ENCODE measurements at regions not wholly inside any gene's neighbourhood (a gene's known extent, or its start where the extent isn't known, plus 50 kb on each side); places are given as distances from the start of the nearest gene placed in this dataset.

DNA sequence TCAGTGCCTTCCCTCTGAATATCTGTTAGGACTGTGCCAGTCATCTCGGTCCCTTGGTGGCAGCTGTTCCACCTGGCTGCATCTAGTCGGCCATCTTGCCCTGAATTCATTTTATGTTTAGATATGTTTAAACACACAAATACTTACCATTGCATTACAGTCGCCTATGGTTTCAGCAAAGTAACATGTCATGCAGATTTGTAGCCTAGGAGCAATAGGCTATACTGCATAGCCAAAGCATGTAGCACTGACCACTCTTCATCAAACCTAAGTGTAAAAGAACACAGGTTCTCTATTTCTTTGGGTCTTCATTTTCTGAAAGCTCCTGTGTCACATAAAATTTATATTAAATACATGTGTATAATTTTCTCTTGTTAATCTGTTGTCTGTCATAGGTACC lies 118.9 kb upstream of the THSD7A start:
- Histone ChIP-seq H3K27ac (no peak overlapping the region), H3K4me1 (no peaks in the 10 kb centered on the region), H3K27me3 (replicated peaks in 1 of 7) (no peaks in the 10 kb centered on the region), H3K4me3 (no peak overlapping the region), H3K36me3 (no peaks in the 10 kb centered on the region), H3K9me3 (peaks cover 0 to 9% (median under 1%) of the 10 kb centered on the region in 8 donors)
- intact Hi-C loops (cut with DNase I; ENCODE audit: low total_unique reads), result no loop called here
- DNase-seq, result no peak
- TF ChIP-seq POLR2AphosphoS5 (IDR thresholded peaks at IDR 0.05), result no peak
- TF ChIP-seq POLR2A (IDR thresholded peaks at IDR 0.05), result no peak
- TF ChIP-seq, protein P1, sequence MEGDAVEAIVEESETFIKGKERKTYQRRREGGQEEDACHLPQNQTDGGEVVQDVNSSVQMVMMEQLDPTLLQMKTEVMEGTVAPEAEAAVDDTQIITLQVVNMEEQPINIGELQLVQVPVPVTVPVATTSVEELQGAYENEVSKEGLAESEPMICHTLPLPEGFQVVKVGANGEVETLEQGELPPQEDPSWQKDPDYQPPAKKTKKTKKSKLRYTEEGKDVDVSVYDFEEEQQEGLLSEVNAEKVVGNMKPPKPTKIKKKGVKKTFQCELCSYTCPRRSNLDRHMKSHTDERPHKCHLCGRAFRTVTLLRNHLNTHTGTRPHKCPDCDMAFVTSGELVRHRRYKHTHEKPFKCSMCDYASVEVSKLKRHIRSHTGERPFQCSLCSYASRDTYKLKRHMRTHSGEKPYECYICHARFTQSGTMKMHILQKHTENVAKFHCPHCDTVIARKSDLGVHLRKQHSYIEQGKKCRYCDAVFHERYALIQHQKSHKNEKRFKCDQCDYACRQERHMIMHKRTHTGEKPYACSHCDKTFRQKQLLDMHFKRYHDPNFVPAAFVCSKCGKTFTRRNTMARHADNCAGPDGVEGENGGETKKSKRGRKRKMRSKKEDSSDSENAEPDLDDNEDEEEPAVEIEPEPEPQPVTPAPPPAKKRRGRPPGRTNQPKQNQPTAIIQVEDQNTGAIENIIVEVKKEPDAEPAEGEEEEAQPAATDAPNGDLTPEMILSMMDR (IDR thresholded peaks at IDR 0.05 in 8 of 11, conservative IDR thresholded peaks at IDR 0.05 in 3 of 11), result no peak
- WGBS, 5 donors, result 85 to 91% (median 90%) methylated on average over 3 of the region's 3 CpGs

DNA sequence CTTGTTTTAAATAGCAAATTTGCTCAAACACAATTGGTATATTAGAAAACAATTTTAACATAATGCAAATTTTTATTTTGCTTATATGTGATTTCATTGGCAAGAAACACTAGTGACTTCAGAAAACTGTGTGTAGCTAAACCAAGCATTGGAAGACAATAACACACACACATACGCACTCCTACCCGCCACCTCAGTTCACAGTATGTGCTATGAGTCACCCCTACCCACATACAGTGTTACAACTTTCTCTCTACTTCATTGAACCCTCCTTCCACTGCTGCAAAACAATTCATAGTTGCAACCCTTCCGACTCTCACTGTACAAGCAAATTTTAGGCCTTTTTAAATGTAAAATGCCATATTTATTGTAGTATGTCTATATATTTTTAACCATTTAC lies 119.9 kb upstream of the THSD7A start:
- Histone ChIP-seq H3K9me3 (peaks cover 0 to 9% (median 0%) of the 10 kb centered on the region in 8 donors), H3K27ac (no peak overlapping the region), H3K4me1 (no peaks in the 10 kb centered on the region), H3K36me3 (no peaks in the 10 kb centered on the region), H3K4me3 (no peak overlapping the region), H3K27me3 (replicated peaks in 1 of 7) (no peaks in the 10 kb centered on the region)
- 67 to 94% (median 83%) methylated on average over 3 of the region's 3 CpGs for WGBS, 5 donors
- DNase-seq, result no peak
- TF ChIP-seq, protein P1 (IDR thresholded peaks at IDR 0.05 in 8 of 11, conservative IDR thresholded peaks at IDR 0.05 in 3 of 11), result no peak
- TF ChIP-seq POLR2A (IDR thresholded peaks at IDR 0.05) (no peak), POLR2AphosphoS5 (IDR thresholded peaks at IDR 0.05) (no peak)
- intact Hi-C loops (cut with DNase I; ENCODE audit: low total_unique reads), result no loop called here

DNA sequence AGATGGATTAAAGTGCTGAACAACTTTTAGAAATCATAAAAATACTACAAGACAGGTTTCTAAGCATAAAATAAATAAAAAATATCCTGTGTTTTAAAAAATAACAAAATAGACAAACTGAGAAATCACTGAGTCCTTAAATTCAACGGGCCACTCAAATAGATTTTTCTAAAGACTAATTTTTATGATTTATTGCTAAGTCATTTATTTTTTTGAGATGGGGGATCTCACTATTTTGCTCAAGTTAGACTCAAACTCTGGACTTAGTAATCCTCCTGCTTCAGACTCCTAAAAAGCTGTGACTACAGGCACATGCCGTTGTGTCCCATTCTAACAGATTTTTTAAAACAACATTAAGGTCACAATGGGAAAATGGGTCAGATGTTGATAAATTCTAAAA lies 121.0 kb upstream of the THSD7A start:
- 61 to 93% (median 88%) methylated on average over 2 of the region's 2 CpGs for WGBS, 5 donors
- Histone ChIP-seq H3K4me1 (no peaks in the 10 kb centered on the region), H3K27me3 (replicated peaks in 1 of 7) (no peaks in the 10 kb centered on the region), H3K4me3 (no peak overlapping the region), H3K9me3 (peaks cover 0 to 9% (median 0%) of the 10 kb centered on the region in 8 donors), H3K27ac (no peak overlapping the region), H3K36me3 (no peaks in the 10 kb centered on the region)
- intact Hi-C loops (cut with DNase I; ENCODE audit: low total_unique reads), result no loop called here
- TF ChIP-seq POLR2A (IDR thresholded peaks at IDR 0.05), result no peak
- no peak for TF ChIP-seq POLR2AphosphoS5 (IDR thresholded peaks at IDR 0.05)
- TF ChIP-seq, protein P1 (IDR thresholded peaks at IDR 0.05 in 8 of 11, conservative IDR thresholded peaks at IDR 0.05 in 3 of 11), result no peak
- no peak for DNase-seq

DNA sequence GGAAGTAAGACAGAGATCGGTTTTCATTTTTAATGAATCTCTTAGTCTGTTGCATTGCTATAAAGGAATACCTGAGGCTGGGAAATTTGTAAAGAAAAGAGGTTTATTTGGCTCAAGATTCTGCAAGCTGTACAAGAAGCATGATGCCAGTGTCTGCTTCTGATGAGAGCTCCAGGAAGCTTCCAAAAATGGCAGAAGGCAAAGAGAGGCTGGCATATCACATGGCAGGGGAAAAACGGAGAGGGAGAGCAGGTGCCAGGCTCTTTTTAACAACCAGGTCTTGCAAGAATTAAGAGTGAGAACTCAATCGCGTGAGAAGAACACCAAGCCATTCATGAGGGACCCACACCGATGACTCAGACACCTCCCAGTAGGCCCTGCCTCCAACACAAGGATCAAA lies 125.0 kb upstream of the THSD7A start:
- Histone ChIP-seq H3K27ac (no peak overlapping the region), H3K4me3 (no peak overlapping the region), H3K9me3 (no peaks in the 10 kb centered on the region), H3K4me1 (no peaks in the 10 kb centered on the region), H3K36me3 (no peaks in the 10 kb centered on the region), H3K27me3 (replicated peaks in 1 of 7) (no peaks in the 10 kb centered on the region)
- WGBS, 5 donors, result 65 to 91% (median 81%) methylated on average over 5 of the region's 5 CpGs
- intact Hi-C loops (cut with DNase I; ENCODE audit: low total_unique reads), result no loop called here
- no peak for DNase-seq
- TF ChIP-seq POLR2AphosphoS5 (IDR thresholded peaks at IDR 0.05) (no peak), POLR2A (IDR thresholded peaks at IDR 0.05) (no peak)
- TF ChIP-seq, protein P1 (IDR thresholded peaks at IDR 0.05 in 8 of 11, conservative IDR thresholded peaks at IDR 0.05 in 3 of 11), result no peak
